ENCODE measurements at regions not wholly inside any gene's neighbourhood (a gene's known extent, or its start where the extent isn't known, plus 50 kb on each side); places are given as distances from the start of the nearest gene placed in this dataset.
"Not testable (repeated sequence)": the region's sequence is repeated elsewhere in the genome, so short reads cannot be mapped to it uniquely, and the experiment has no call there.

- TF ChIP-seq CTCF, EP300 (IDR thresholded peaks at IDR 0.05): not testable (repeated sequence)
Measured at GRCh38 chr21:28837426-28837825, 155.3 kb downstream of the LTN1 start.
